C4-2B (cell line): ENCODE measurements at regions not wholly inside any gene's neighbourhood (a gene's known extent, or its start where the extent isn't known, plus 50 kb on each side); places are given as distances from the start of the nearest gene placed in this dataset.

Source experiments
- H3K27ac ChIP-seq: fragments of 450-650 bp; 2 replicates; pipeline ENCODE4 v1.5.1; 2017
- CTCF ChIP-seq: fragments of 450-650 bp; conservative IDR thresholded peaks from 2 replicates; pipeline ENCODE4 v1.5.1; 2017; ENCODE audit warnings: mild to moderate bottlenecking
- ZFX ChIP-seq: fragments of 450-650 bp; IDR thresholded peaks from 2 replicates; pipeline ENCODE4 v1.6.1; 2017

DNA sequence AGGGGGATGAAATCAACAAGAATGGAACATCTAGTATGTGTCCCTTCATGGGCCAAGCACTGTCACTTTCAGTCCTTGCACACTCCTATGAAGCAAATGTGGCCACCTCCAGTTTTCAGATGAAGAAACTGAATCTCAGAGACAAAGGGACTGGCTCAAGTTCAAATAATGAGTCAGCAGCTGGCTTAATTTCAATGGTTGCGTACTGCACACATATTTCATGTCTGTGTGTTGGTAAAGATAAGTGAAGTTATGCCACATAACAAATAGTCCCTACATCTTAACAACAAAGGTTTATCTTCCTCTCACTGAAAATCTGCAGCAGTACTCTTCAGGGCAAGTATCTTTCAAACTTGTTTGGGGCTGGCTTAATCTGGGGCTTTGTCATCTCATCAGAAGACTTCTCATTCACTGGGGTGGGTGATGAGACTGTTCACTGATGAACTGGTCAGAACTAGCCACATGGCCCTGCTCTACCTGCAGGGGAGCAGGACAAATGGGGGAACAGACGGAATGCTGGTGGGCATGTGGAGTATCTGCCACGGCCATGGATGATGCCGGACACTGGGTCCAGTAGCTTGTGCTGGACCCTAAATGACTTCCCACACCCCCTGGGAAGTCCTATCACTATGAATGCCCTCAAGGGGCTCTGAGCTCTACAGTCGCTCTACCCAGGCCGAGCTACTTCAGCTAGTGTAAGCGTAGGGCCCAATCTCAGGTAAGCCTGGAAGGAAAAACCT lies 263.2 kb downstream of the CYP26B1 start:
- TF ChIP-seq CTCF: no peak
- no peak for TF ChIP-seq ZFX
- no peak overlapping the region for H3K27ac ChIP-seq

- H3K27ac ChIP-seq: no peak overlapping the region
- TF ChIP-seq ZFX: no peak
Measured at GRCh38 chr2:71882949-71883472, 264.7 kb downstream of the CYP26B1 start.

GRCh38 chr2:71882236-71882946 lies 265.3 kb downstream of the CYP26B1 start:
- H3K27ac ChIP-seq: no peak overlapping the region

GRCh38 chr2:71880846-71881610 lies 266.6 kb downstream of the CYP26B1 start:
- no peak overlapping the region for H3K27ac ChIP-seq
- no peak for TF ChIP-seq ZFX
- no peak for TF ChIP-seq CTCF

More at GRCh38 chr2:71882236-71882946, 265.3 kb downstream of the CYP26B1 start:
- TF ChIP-seq ZFX (no peak), CTCF (no peak)

DNA sequence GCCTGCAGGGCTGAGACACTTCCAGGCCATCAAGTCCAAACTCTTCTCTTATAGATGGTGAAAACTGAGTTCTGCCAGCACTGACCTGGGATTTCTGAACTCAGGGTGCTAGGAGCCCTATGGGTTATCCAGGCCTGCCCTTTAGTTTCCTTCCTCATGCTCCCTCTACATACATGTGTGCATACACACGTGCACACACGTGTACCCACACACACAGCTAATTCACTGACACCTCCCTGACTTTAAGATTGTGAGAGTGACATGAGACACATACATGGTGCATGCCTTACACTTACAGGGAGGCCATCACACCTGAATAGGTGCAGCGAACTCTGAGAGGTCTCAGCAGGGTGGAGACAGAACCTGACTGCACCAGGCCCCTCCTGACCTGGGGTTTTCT lies 267.4 kb downstream of the CYP26B1 start:
- TF ChIP-seq CTCF (no peak), ZFX (no peak)
- H3K27ac ChIP-seq: no peak overlapping the region

- no peak overlapping the region for H3K27ac ChIP-seq
- TF ChIP-seq ZFX: no peak
- TF ChIP-seq CTCF: no peak
Measured at GRCh38 chr2:71879509-71880184, 268.0 kb downstream of the CYP26B1 start.
